ENCODE measurements at regions not wholly inside any gene's neighbourhood (a gene's known extent, or its start where the extent isn't known, plus 50 kb on each side); places are given as distances from the start of the nearest gene placed in this dataset.
A peak's percentile ranks its signal among the peaks of the same experiment; 100 is the strongest.
"Not testable (repeated sequence)": the region's sequence is repeated elsewhere in the genome, so short reads cannot be mapped to it uniquely, and the experiment has no call there.

GRCh38 chr6:85004361-85004995 is 240.1 kb upstream of the TBX18 start:
- no peak for DNase-seq

- no peak for DNase-seq
Measured at GRCh38 chr6:85002847-85003246, 238.4 kb upstream of the TBX18 start.

GRCh38 chr6:85000001-85000400 is 235.6 kb upstream of the TBX18 start:
- DNase-seq, result no peak

- no peak for DNase-seq
Measured at GRCh38 chr6:84998223-84998622, 233.8 kb upstream of the TBX18 start.

GRCh38 chr6:84988766-84989165 is 224.4 kb upstream of the TBX18 start:
- DNase-seq, result not testable (repeated sequence)

GRCh38 chr6:84985490-84985889 is 221.1 kb upstream of the TBX18 start:
- DNase-seq, result not testable (repeated sequence)

GRCh38 chr6:84979541-84979940 is 215.1 kb upstream of the TBX18 start:
- no peak for DNase-seq

GRCh38 chr6:84977363-84977705 is 212.9 kb upstream of the TBX18 start:
- no peak for DNase-seq

GRCh38 chr6:84976526-84977362 is 212.3 kb upstream of the TBX18 start:
- DNase-seq, result no peak

GRCh38 chr6:84975316-84975715 is 210.9 kb upstream of the TBX18 start:
- DNase-seq, result no peak

GRCh38 chr6:84973606-84974005 is 209.2 kb upstream of the TBX18 start:
- DNase-seq, result no peak

- no peak for DNase-seq
Measured at GRCh38 chr6:84967965-84968364, 203.6 kb upstream of the TBX18 start.

- peak; percentile 54 for DNase-seq
Measured at GRCh38 chr6:84967389-84967788, 203.0 kb upstream of the TBX18 start.

- no peak for DNase-seq
Measured at GRCh38 chr6:84953111-84953755, 188.8 kb upstream of the TBX18 start.

- not testable (repeated sequence) for DNase-seq
Measured at GRCh38 chr6:84944926-84945325, 180.5 kb upstream of the TBX18 start.

GRCh38 chr6:84943905-84944304 is 179.5 kb upstream of the TBX18 start:
- no peak for DNase-seq

GRCh38 chr6:84941609-84942008 is 177.2 kb upstream of the TBX18 start:
- DNase-seq, result not testable (repeated sequence)

- DNase-seq, result no peak
Measured at GRCh38 chr6:84929212-84929611, 164.8 kb upstream of the TBX18 start.

- no peak for DNase-seq
Measured at GRCh38 chr6:84927551-84927950, 163.2 kb upstream of the TBX18 start.

- peak; percentile 45 for DNase-seq
Measured at GRCh38 chr6:84926189-84927155, 162.1 kb upstream of the TBX18 start.

- no peak for DNase-seq
Measured at GRCh38 chr6:84921891-84922290, 157.5 kb upstream of the TBX18 start.

- DNase-seq, result no peak
Measured at GRCh38 chr6:84920021-84920420, 155.6 kb upstream of the TBX18 start.

GRCh38 chr6:84916704-84917103 is 152.3 kb upstream of the TBX18 start:
- no peak for DNase-seq

Data from NCI-H1105 treated with DMSO at 0.1 percent for 48 hours (cell line).